SK-N-SH (cell line): ENCODE measurements at regions not wholly inside any gene's neighbourhood (a gene's known extent, or its start where the extent isn't known, plus 50 kb on each side); places are given as distances from the start of the nearest gene placed in this dataset.
"Not testable (repeated sequence)": the region's sequence is repeated elsewhere in the genome, so short reads cannot be mapped to it uniquely, and the experiment has no call there.

Source experiments
- CHD2 ChIP-seq: fragments of 150-350 bp; IDR thresholded peaks from 2 replicates; pipeline ENCODE4 v1.6.1; 2018; ENCODE audit warnings: low read length; ENCODE audit not compliant: partially characterized antibody
- CTCF ChIP-seq: fragments of 200-600 bp; sonication (generic); IDR thresholded peaks from 2 replicates; pipeline ENCODE4 v1.6.1; 2017; ENCODE audit warnings: antibody characterized with exemption, mild to moderate bottlenecking, moderate library complexity
- GABPA ChIP-seq: IDR thresholded peaks from 2 replicates; pipeline ENCODE4 v1.4.0; 2012; ENCODE audit warnings: low read depth, mild to moderate bottlenecking
- JUND ChIP-seq: IDR thresholded peaks from 2 replicates; pipeline ENCODE4 v1.4.0; 2012
- MAX ChIP-seq: IDR thresholded peaks from 2 replicates; pipeline ENCODE4 v1.4.0; 2012; ENCODE audit warnings: low read depth
- POLR2AphosphoS5 ChIP-seq: IDR thresholded peaks from 2 replicates; pipeline ENCODE4 v1.6.1; 2012; ENCODE audit warnings: low read depth, low read length
- RAD21 ChIP-seq: IDR thresholded peaks from 2 replicates; pipeline ENCODE4 v1.6.1; 2012; ENCODE audit warnings: mild to moderate bottlenecking, low read length
- RCOR1 ChIP-seq: fragments of 150-350 bp; IDR thresholded peaks from 2 replicates; pipeline ENCODE4 v1.6.1; 2017; ENCODE audit warnings: antibody characterized with exemption, low read length
- USF1 ChIP-seq: IDR thresholded peaks from 2 replicates; pipeline ENCODE4 v1.4.0; 2012; ENCODE audit warnings: low read depth, borderline replicate concordance

- TF ChIP-seq POLR2AphosphoS5, RAD21, JUND, USF1, CTCF, CHD2, RCOR1, MAX, GABPA: not testable (repeated sequence)
Measured at GRCh38 chr7:63066235-63066634, 932.4 kb upstream of the ZNF722 start.
